Stimulated activated naive CD8-positive, alpha-beta T cell treated with anti-CD3 and anti-CD28 coated beads, Interleukin-15, Interleukin-2, amounts not matched to agents 100 U/mL and 50 U/mL, for 24 hours (primary cell): ENCODE measurements at regions not wholly inside any gene's neighbourhood (a gene's known extent, or its start where the extent isn't known, plus 50 kb on each side); places are given as distances from the start of the nearest gene placed in this dataset.
"Not testable (repeated sequence)": the region's sequence is repeated elsewhere in the genome, so short reads cannot be mapped to it uniquely, and the experiment has no call there.

Source experiments
- ATAC-seq: fragments of 150-1000 bp; cut with Tn5 transposase; one replicate; pipeline ENCODE4 v1.10.0; 2021
- DNase-seq: peaks from one replicate; pipeline ENCODE4 v3.0.0; 2021

- DNase-seq: no peak
- no peak for ATAC-seq
These were observed 99.0 kb upstream of the CDYL start for GRCh38 chr6:4677011-4677750.

GRCh38 chr6:4676016-4676415 lies 100.2 kb upstream of the CDYL start:
- ATAC-seq (no peak), DNase-seq (no peak)

GRCh38 chr6:4675121-4675520 lies 101.1 kb upstream of the CDYL start:
- DNase-seq (no peak), ATAC-seq (no peak)

- DNase-seq (no peak), ATAC-seq (no peak)
These were observed 102.3 kb upstream of the CDYL start for GRCh38 chr6:4673861-4674260.

GRCh38 chr6:4672772-4673171 lies 103.4 kb upstream of the CDYL start:
- DNase-seq (no peak), ATAC-seq (no peak)

GRCh38 chr6:4671587-4672115 lies 104.6 kb upstream of the CDYL start:
- ATAC-seq (no peak), DNase-seq (no peak)

- DNase-seq: no peak
- ATAC-seq: no peak
These were observed 105.3 kb upstream of the CDYL start for GRCh38 chr6:4670824-4671409.

- ATAC-seq (no peak), DNase-seq (no peak)
These were observed 105.9 kb upstream of the CDYL start for GRCh38 chr6:4670290-4670689.

- DNase-seq: no peak
- ATAC-seq: no peak
These were observed 107.7 kb upstream of the CDYL start for GRCh38 chr6:4668271-4669179.

GRCh38 chr6:4667591-4667990 lies 108.6 kb upstream of the CDYL start:
- ATAC-seq (no peak), DNase-seq (no peak)

- DNase-seq (no peak), ATAC-seq (no peak)
These were observed 109.2 kb upstream of the CDYL start for GRCh38 chr6:4666886-4667513.

GRCh38 chr6:4665489-4666417 lies 110.5 kb upstream of the CDYL start:
- DNase-seq: no peak
- ATAC-seq: no peak

GRCh38 chr6:4664911-4665310 lies 111.3 kb upstream of the CDYL start:
- ATAC-seq (no peak), DNase-seq (no peak)

- DNase-seq (no peak), ATAC-seq (no peak)
These were observed 112.0 kb upstream of the CDYL start for GRCh38 chr6:4664117-4664626.

GRCh38 chr6:4662886-4663285 lies 113.3 kb upstream of the CDYL start:
- ATAC-seq: no peak
- no peak for DNase-seq

GRCh38 chr6:4661391-4661790 lies 114.8 kb upstream of the CDYL start:
- DNase-seq (no peak), ATAC-seq (no peak)

- ATAC-seq: no peak
- no peak for DNase-seq
These were observed 115.6 kb upstream of the CDYL start for GRCh38 chr6:4660377-4661321.

GRCh38 chr6:4659719-4660118 lies 116.5 kb upstream of the CDYL start:
- ATAC-seq, DNase-seq: not testable (repeated sequence)

- ATAC-seq: no peak
These were observed 117.7 kb upstream of the CDYL start for GRCh38 chr6:4658486-4658885.

GRCh38 chr6:4656106-4656505 lies 120.1 kb upstream of the CDYL start:
- DNase-seq: no peak
- ATAC-seq: no peak

More at GRCh38 chr6:4658486-4658885, 117.7 kb upstream of the CDYL start:
- no peak for DNase-seq
